Esophagus squamous epithelium (tissue), 5 donors: ENCODE measurements at regions not wholly inside any gene's neighbourhood (a gene's known extent, or its start where the extent isn't known, plus 50 kb on each side); places are given as distances from the start of the nearest gene placed in this dataset.

Experiments used
- DNase-seq: peaks from one replicate; lab custom pipeline; 2025; lab: John Stamatoyannopoulos, UW
- H3K27ac ChIP-seq, 4 donors: fragments of 200-600 bp; sonication (generic); one replicate each; pipeline ENCODE4 v1.5.1; 2016 to 2019; ENCODE audit warnings: mild to moderate bottlenecking in 1 of 4
- H3K27me3 ChIP-seq, 4 donors: fragments of 200-600 bp; sonication (generic); 1 replicate in 3 of 4; 2 replicates in 1 of 4; pipeline versions ENCODE4 v1.5.1 to v1.6.0; 2017 to 2021; ENCODE audit warnings: antibody characterized with exemption in 1 of 4
- H3K36me3 ChIP-seq, 3 donors: fragments of 200-600 bp; sonication (generic); one replicate each; pipeline ENCODE4 v1.5.1; 2016 to 2019
- H3K4me1 ChIP-seq, 3 donors: fragments of 200-600 bp; sonication (generic); one replicate each; pipeline ENCODE4 v1.5.1; 2017 to 2019
- H3K4me3 ChIP-seq, 4 donors: fragments of 200-600 bp; sonication (generic); 1 replicate in 3 of 4; 2 replicates in 1 of 4; pipeline ENCODE4 v1.5.1; 2016 to 2019; ENCODE audit warnings: mild to moderate bottlenecking in 2 of 4, moderate library complexity in 1 of 4
- H3K9me3 ChIP-seq, 3 donors: fragments of 200-600 bp; sonication (generic); one replicate each; pipeline ENCODE4 v1.5.1; 2016 to 2019
- CTCF ChIP-seq, 6 experiments: fragments of 450-650 bp in 4 of 6; fragments of 200-600 bp in 2 of 6; sonication (generic) in 2 of 6; IDR thresholded peaks; one replicate each; pipeline ENCODE4 v1.5.1; 2016 to 2019; ENCODE audit warnings: antibody characterized with exemption in 6 of 6, mild to moderate bottlenecking in 4 of 6, moderate library complexity in 4 of 6
- POLR2A ChIP-seq, 4 donors: fragments of 450-650 bp; IDR thresholded peaks; one replicate each; pipeline ENCODE4 v1.6.1; 2017; ENCODE audit warnings: antibody characterized with exemption in 4 of 4, mild to moderate bottlenecking in 4 of 4, moderate library complexity in 3 of 4
- WGBS, 2 donors: methylation state at CpG; one replicate each; pipeline ENCODE4 v1.1.5; 2018; 5-methylcytosine and 5-hydroxymethylcytosine counted together
- intact Hi-C: fragments of 100-400 bp; cut with DNase I; formaldehyde crosslinking; loops from one replicate; pipeline ENCODE4 v1.15.0; 2022
- donor health status: DM: yes; HTN: yes; CAD: no.

- H3K36me3 ChIP-seq, result no peaks in the 10 kb centered on the region
- H3K4me3 ChIP-seq, result no peak overlapping the region
- no peak overlapping the region for H3K27ac ChIP-seq
- H3K27me3 ChIP-seq, result no peaks in the 10 kb centered on the region
- 84 to 100% methylated on average over 1 of the region's 1 CpG for WGBS, 2 donors
- no peaks in the 10 kb centered on the region for H3K9me3 ChIP-seq
- intact Hi-C loops, result no loop called here
- TF ChIP-seq POLR2A (IDR thresholded peaks at IDR 0.05), result no peak
- no peak for TF ChIP-seq CTCF (IDR thresholded peaks at IDR 0.05)
- no peaks in the 10 kb centered on the region for H3K4me1 ChIP-seq
- no peak for DNase-seq
These were observed 137.4 kb downstream of the HGF start for GRCh38 chr7:81632418-81632817.

- 83 to 96% methylated on average over 1 of the region's 1 CpG for WGBS, 2 donors
- TF ChIP-seq CTCF (IDR thresholded peaks at IDR 0.05), result no peak
- no peak for TF ChIP-seq POLR2A (IDR thresholded peaks at IDR 0.05)
- Histone ChIP-seq H3K27me3 (no peaks in the 10 kb centered on the region), H3K4me1 (no peaks in the 10 kb centered on the region), H3K36me3 (no peaks in the 10 kb centered on the region), H3K4me3 (no peak overlapping the region), H3K9me3 (no peaks in the 10 kb centered on the region), H3K27ac (no peak overlapping the region)
- intact Hi-C loops, result no loop called here
- no peak for DNase-seq
These were observed 139.2 kb downstream of the HGF start for GRCh38 chr7:81630600-81630999.

GRCh38 chr7:81629702-81630101, 140.1 kb downstream of the HGF start:
- no peak overlapping the region for H3K4me3 ChIP-seq
- DNase-seq, result no peak
- H3K4me1 ChIP-seq, result no peaks in the 10 kb centered on the region
- 90 to 94% methylated on average over 2 of the region's 2 CpGs for WGBS, 2 donors
- no peaks in the 10 kb centered on the region for H3K27me3 ChIP-seq
- TF ChIP-seq POLR2A (IDR thresholded peaks at IDR 0.05) (no peak), CTCF (IDR thresholded peaks at IDR 0.05) (no peak)
- H3K27ac ChIP-seq, result no peak overlapping the region
- intact Hi-C loops, result no loop called here
- no peaks in the 10 kb centered on the region for H3K9me3 ChIP-seq
- H3K36me3 ChIP-seq, result no peaks in the 10 kb centered on the region

- intact Hi-C loops, result no loop called here
- Histone ChIP-seq H3K27me3 (no peaks in the 10 kb centered on the region), H3K4me1 (no peaks in the 10 kb centered on the region), H3K27ac (no peak overlapping the region), H3K9me3 (no peaks in the 10 kb centered on the region), H3K4me3 (no peak overlapping the region), H3K36me3 (no peaks in the 10 kb centered on the region)
- no peak for TF ChIP-seq CTCF (IDR thresholded peaks at IDR 0.05)
- TF ChIP-seq POLR2A (IDR thresholded peaks at IDR 0.05), result no peak
- DNase-seq, result no peak
These were observed 140.9 kb downstream of the HGF start for GRCh38 chr7:81628951-81629350.

GRCh38 chr7:81627536-81628287, 142.1 kb downstream of the HGF start:
- no peak for DNase-seq
- Histone ChIP-seq H3K4me1 (no peaks in the 10 kb centered on the region), H3K36me3 (no peaks in the 10 kb centered on the region), H3K9me3 (no peaks in the 10 kb centered on the region), H3K4me3 (no peak overlapping the region), H3K27me3 (no peaks in the 10 kb centered on the region), H3K27ac (no peak overlapping the region)
- TF ChIP-seq POLR2A (IDR thresholded peaks at IDR 0.05), result no peak
- TF ChIP-seq CTCF (IDR thresholded peaks at IDR 0.05), result no peak
- WGBS, 2 donors, result 61 to 69% methylated on average over 6 of the region's 6 CpGs
- intact Hi-C loops, result no loop called here
